ENCODE measurements at regions not wholly inside any gene's neighbourhood (a gene's known extent, or its start where the extent isn't known, plus 50 kb on each side); places are given as distances from the start of the nearest gene placed in this dataset.

GRCh38 chr18:60130284-60130683 lies 230.5 kb downstream of the PMAIP1 start:
- peaks cover 5% of the 10 kb centered on the region for H3K9me3 Mint-ChIP-seq
- no peaks in the 10 kb centered on the region for H3K36me3 Mint-ChIP-seq (ENCODE audit: low read depth)
- H3K4me1 Mint-ChIP-seq, result no peaks in the 10 kb centered on the region
- no peaks in the 10 kb centered on the region for H3K27me3 Mint-ChIP-seq
- ATAC-seq (no peak), DNase-seq (no peak)
- H3K27ac Mint-ChIP-seq, result no peak overlapping the region
- no peak overlapping the region for H3K4me3 Mint-ChIP-seq

- ATAC-seq, result no peak
- Mint-ChIP-seq H3K9me3 (no peaks in the 10 kb centered on the region), H3K4me3 (no peak overlapping the region), H3K27me3 (no peaks in the 10 kb centered on the region), H3K27ac (no peak overlapping the region), H3K4me1 (no peaks in the 10 kb centered on the region), H3K36me3 (ENCODE audit: low read depth) (no peaks in the 10 kb centered on the region)
- DNase-seq, result no peak
Measured at GRCh38 chr18:60123031-60123430, 223.2 kb downstream of the PMAIP1 start.

GRCh38 chr18:60122339-60122738 lies 222.5 kb downstream of the PMAIP1 start:
- no peak overlapping the region for H3K27ac Mint-ChIP-seq
- DNase-seq, result no peak
- no peak for ATAC-seq
- H3K4me3 Mint-ChIP-seq, result no peak overlapping the region
- no peaks in the 10 kb centered on the region for H3K4me1 Mint-ChIP-seq
- H3K9me3 Mint-ChIP-seq, result no peaks in the 10 kb centered on the region
- no peaks in the 10 kb centered on the region for H3K27me3 Mint-ChIP-seq
- no peaks in the 10 kb centered on the region for H3K36me3 Mint-ChIP-seq (ENCODE audit: low read depth)

- Mint-ChIP-seq H3K36me3 (ENCODE audit: low read depth) (no peaks in the 10 kb centered on the region), H3K4me1 (no peaks in the 10 kb centered on the region), H3K27ac (no peak overlapping the region), H3K27me3 (no peaks in the 10 kb centered on the region), H3K4me3 (no peak overlapping the region), H3K9me3 (no peaks in the 10 kb centered on the region)
- DNase-seq, result no peak
- no peak for ATAC-seq
Measured at GRCh38 chr18:60120231-60120750, 220.5 kb downstream of the PMAIP1 start.

- no peaks in the 10 kb centered on the region for H3K27me3 Mint-ChIP-seq
- H3K27ac Mint-ChIP-seq, result no peak overlapping the region
- H3K4me1 Mint-ChIP-seq, result no peaks in the 10 kb centered on the region
- no peaks in the 10 kb centered on the region for H3K36me3 Mint-ChIP-seq (ENCODE audit: low read depth)
- no peaks in the 10 kb centered on the region for H3K9me3 Mint-ChIP-seq
- ATAC-seq (no peak), DNase-seq (no peak)
- no peak overlapping the region for H3K4me3 Mint-ChIP-seq
Measured at GRCh38 chr18:60117321-60117720, 217.5 kb downstream of the PMAIP1 start.

- Mint-ChIP-seq H3K9me3 (no peaks in the 10 kb centered on the region), H3K27me3 (no peaks in the 10 kb centered on the region), H3K27ac (no peak overlapping the region), H3K4me3 (no peak overlapping the region), H3K36me3 (ENCODE audit: low read depth) (no peaks in the 10 kb centered on the region), H3K4me1 (no peaks in the 10 kb centered on the region)
- no peak for DNase-seq
- no peak for ATAC-seq
Measured at GRCh38 chr18:60113396-60113795, 213.6 kb downstream of the PMAIP1 start.

GRCh38 chr18:60112369-60112768 lies 212.6 kb downstream of the PMAIP1 start:
- no peak overlapping the region for H3K27ac Mint-ChIP-seq
- DNase-seq (no peak), ATAC-seq (no peak)
- no peaks in the 10 kb centered on the region for H3K27me3 Mint-ChIP-seq
- no peaks in the 10 kb centered on the region for H3K36me3 Mint-ChIP-seq (ENCODE audit: low read depth)
- H3K9me3 Mint-ChIP-seq, result no peaks in the 10 kb centered on the region
- no peak overlapping the region for H3K4me3 Mint-ChIP-seq
- no peaks in the 10 kb centered on the region for H3K4me1 Mint-ChIP-seq

- no peak overlapping the region for H3K4me3 Mint-ChIP-seq
- H3K36me3 Mint-ChIP-seq (ENCODE audit: low read depth), result no peaks in the 10 kb centered on the region
- H3K27ac Mint-ChIP-seq, result no peak overlapping the region
- ATAC-seq (no peak), DNase-seq (no peak)
- no peaks in the 10 kb centered on the region for H3K9me3 Mint-ChIP-seq
- no peaks in the 10 kb centered on the region for H3K27me3 Mint-ChIP-seq
- no peaks in the 10 kb centered on the region for H3K4me1 Mint-ChIP-seq
Measured at GRCh38 chr18:60111525-60111924, 211.7 kb downstream of the PMAIP1 start.

GRCh38 chr18:60110836-60111235 lies 211.0 kb downstream of the PMAIP1 start:
- Mint-ChIP-seq H3K36me3 (ENCODE audit: low read depth) (no peaks in the 10 kb centered on the region), H3K27ac (no peak overlapping the region), H3K9me3 (no peaks in the 10 kb centered on the region), H3K4me3 (no peak overlapping the region), H3K4me1 (no peaks in the 10 kb centered on the region), H3K27me3 (no peaks in the 10 kb centered on the region)
- ATAC-seq (no peak), DNase-seq (no peak)

GRCh38 chr18:60100778-60101177 lies 201.0 kb downstream of the PMAIP1 start:
- H3K4me1 Mint-ChIP-seq, result no peaks in the 10 kb centered on the region
- no peak overlapping the region for H3K27ac Mint-ChIP-seq
- no peaks in the 10 kb centered on the region for H3K9me3 Mint-ChIP-seq
- H3K4me3 Mint-ChIP-seq, result no peak overlapping the region
- H3K36me3 Mint-ChIP-seq (ENCODE audit: low read depth), result no peaks in the 10 kb centered on the region
- H3K27me3 Mint-ChIP-seq, result no peaks in the 10 kb centered on the region
- ATAC-seq (no peak), DNase-seq (no peak)

- Mint-ChIP-seq H3K36me3 (ENCODE audit: low read depth) (no peaks in the 10 kb centered on the region), H3K4me3 (no peak overlapping the region), H3K9me3 (no peaks in the 10 kb centered on the region), H3K4me1 (no peaks in the 10 kb centered on the region), H3K27ac (no peak overlapping the region), H3K27me3 (no peaks in the 10 kb centered on the region)
- ATAC-seq (no peak), DNase-seq (no peak)
Measured at GRCh38 chr18:60099709-60100108, 199.9 kb downstream of the PMAIP1 start.

- no peaks in the 10 kb centered on the region for H3K27me3 Mint-ChIP-seq
Measured at GRCh38 chr18:60096428-60096827, 196.6 kb downstream of the PMAIP1 start.

GRCh38 chr18:60092073-60092472 lies 192.3 kb downstream of the PMAIP1 start:
- DNase-seq, result no peak
- Mint-ChIP-seq H3K9me3 (peaks cover 5% of the 10 kb centered on the region), H3K27ac (no peak overlapping the region), H3K4me3 (no peak overlapping the region), H3K27me3 (no peaks in the 10 kb centered on the region), H3K4me1 (no peaks in the 10 kb centered on the region), H3K36me3 (ENCODE audit: low read depth) (no peaks in the 10 kb centered on the region)
- ATAC-seq, result no peak

More at GRCh38 chr18:60096428-60096827, 196.6 kb downstream of the PMAIP1 start:
- Mint-ChIP-seq H3K36me3 (ENCODE audit: low read depth) (no peaks in the 10 kb centered on the region), H3K9me3 (peaks cover 5% of the 10 kb centered on the region), H3K4me3 (no peak overlapping the region), H3K27ac (no peak overlapping the region), H3K4me1 (no peaks in the 10 kb centered on the region)
- no peak for DNase-seq
- no peak for ATAC-seq

- Mint-ChIP-seq H3K4me3 (no peak overlapping the region), H3K27me3 (no peaks in the 10 kb centered on the region), H3K4me1 (no peaks in the 10 kb centered on the region), H3K27ac (no peak overlapping the region), H3K9me3 (peaks cover 5% of the 10 kb centered on the region), H3K36me3 (ENCODE audit: low read depth) (no peaks in the 10 kb centered on the region)
- DNase-seq (no peak), ATAC-seq (no peak)
Measured at GRCh38 chr18:60090170-60090569, 190.4 kb downstream of the PMAIP1 start.

- no peak for DNase-seq
- Mint-ChIP-seq H3K27ac (no peak overlapping the region), H3K27me3 (no peaks in the 10 kb centered on the region), H3K4me3 (no peak overlapping the region), H3K9me3 (no peaks in the 10 kb centered on the region), H3K36me3 (ENCODE audit: low read depth) (no peaks in the 10 kb centered on the region), H3K4me1 (no peaks in the 10 kb centered on the region)
- ATAC-seq, result no peak
Measured at GRCh38 chr18:60082790-60083189, 183.0 kb downstream of the PMAIP1 start.

GRCh38 chr18:60082282-60082681 lies 182.5 kb downstream of the PMAIP1 start:
- no peaks in the 10 kb centered on the region for H3K27me3 Mint-ChIP-seq
- DNase-seq (no peak), ATAC-seq (no peak)
- H3K9me3 Mint-ChIP-seq, result no peaks in the 10 kb centered on the region
- no peak overlapping the region for H3K4me3 Mint-ChIP-seq
- no peak overlapping the region for H3K27ac Mint-ChIP-seq
- no peaks in the 10 kb centered on the region for H3K4me1 Mint-ChIP-seq
- no peaks in the 10 kb centered on the region for H3K36me3 Mint-ChIP-seq (ENCODE audit: low read depth)
